PC-9 (cell line): ENCODE measurements at regions not wholly inside any gene's neighbourhood (a gene's known extent, or its start where the extent isn't known, plus 50 kb on each side); places are given as distances from the start of the nearest gene placed in this dataset.
A peak's percentile ranks its signal among the peaks of the same experiment; 100 is the strongest.

Experiments
- BruUV-seq: library from RNA; stranded (reverse); fragments of 400-500 nt; replicated peaks from 2 replicates; lab custom pipeline; 2021; lab: Mats Ljungman, UMichigan
- CTCF ChIA-PET: fragments of 300-600 bp; sonication (Branson Sonifier 250); formaldehyde crosslinking; loops from one replicate; lab custom pipeline; 2022; ENCODE audit warnings: antibody characterized with exemption; lab: Charles Lee
- POLR2A ChIA-PET: fragments of 300-600 bp; sonication (Branson Sonifier 250); formaldehyde crosslinking; loops from one replicate; lab custom pipeline; 2022; ENCODE audit warnings: antibody characterized with exemption; ENCODE audit not compliant: unreplicated experiment; lab: Charles Lee
- DNase-seq, 2 experiments: peaks; one replicate each; pipeline versions ENCODE4 v3.0.0 to v3.0.0-alpha.2; 2015 to 2022; ENCODE audit warnings: mixed read lengths in 1 of 2
- H2AFZ ChIP-seq: fragments of 200-600 bp; sonication (generic); 2 replicates; pipeline ENCODE4 v1.8.1; 2017; ENCODE audit warnings: antibody characterized with exemption
- H3F3A ChIP-seq: fragments of 200-600 bp; sonication (generic); 2 replicates; pipeline ENCODE4 v1.8.1; 2017; ENCODE audit warnings: antibody characterized with exemption, mild to moderate bottlenecking, low read depth; ENCODE audit not compliant: insufficient read depth
- H3K27ac ChIP-seq: fragments of 200-600 bp; sonication (generic); 2 replicates; pipeline ENCODE4 v1.6.1; 2016; ENCODE audit warnings: mixed run types
- H3K27me3 ChIP-seq: fragments of 200-600 bp; sonication (generic); 2 replicates; pipeline ENCODE4 v1.6.1; 2016; ENCODE audit warnings: low read depth, mixed run types; ENCODE audit not compliant: insufficient read depth
- H3K36me3 ChIP-seq: fragments of 200-600 bp; sonication (generic); 2 replicates; pipeline ENCODE4 v1.6.1; 2016; ENCODE audit warnings: low read depth, mixed run types
- H3K4me1 ChIP-seq: fragments of 200-600 bp; sonication (generic); replicated peaks from 2 replicates; pipeline ENCODE4 v1.6.1; 2016; ENCODE audit warnings: mixed run types; ENCODE audit not compliant: insufficient read depth
- H3K4me2 ChIP-seq: fragments of 200-600 bp; sonication (generic); 2 replicates; pipeline ENCODE4 v1.6.1; 2017; ENCODE audit warnings: mixed run types
- H3K4me3 ChIP-seq: fragments of 200-600 bp; sonication (generic); 2 replicates; pipeline ENCODE4 v1.6.1; 2016; ENCODE audit warnings: mixed run types
- H3K79me2 ChIP-seq: fragments of 200-600 bp; sonication (generic); 2 replicates; pipeline ENCODE4 v1.6.1; 2017; ENCODE audit warnings: low read depth, mixed run types
- H3K9me2 ChIP-seq: fragments of 200-600 bp; sonication (generic); 2 replicates; pipeline ENCODE4 v1.8.1; 2017; ENCODE audit warnings: mild to moderate bottlenecking; ENCODE audit not compliant: insufficient read depth
- H3K9me3 ChIP-seq: fragments of 200-600 bp; sonication (generic); 2 replicates; pipeline ENCODE4 v1.8.1; 2016; ENCODE audit warnings: low read depth; ENCODE audit not compliant: insufficient read depth
- H4K20me1 ChIP-seq: fragments of 200-600 bp; sonication (generic); 2 replicates; pipeline ENCODE4 v1.8.1; 2017; ENCODE audit not compliant: insufficient read depth
- CTCF ChIP-seq: fragments of 200-600 bp; sonication (generic); conservative IDR thresholded peaks from 2 replicates; pipeline ENCODE4 v1.6.1; 2017; ENCODE audit warnings: mixed run types, antibody characterized with exemption, mild to moderate bottlenecking, moderate library complexity
- EZH2 ChIP-seq: fragments of 200-600 bp; sonication (generic); IDR thresholded peaks from 2 replicates; pipeline ENCODE4 v1.8.0; 2017; ENCODE audit warnings: antibody characterized with exemption, low read depth
- intact Hi-C: fragments of 100-400 bp; cut with micrococcal nuclease; formaldehyde crosslinking; loops from one replicate; pipeline ENCODE4 v1.10.0; 2022; ENCODE audit not compliant: unreplicated experiment

GRCh38 chr5:82794876-82795275 is 282.3 kb downstream of the TMEM167A start:
- Histone ChIP-seq H3K79me2 (no peaks in the 10 kb centered on the region), H4K20me1 (no peaks in the 10 kb centered on the region), H2AFZ (no peak overlapping the region), H3K4me1 (no peaks in the 10 kb centered on the region), H3K4me3 (no peak overlapping the region), H3K9me3 (no peaks in the 10 kb centered on the region), H3K27ac (no peak overlapping the region), H3F3A (no peaks in the 10 kb centered on the region), H3K36me3 (no peaks in the 10 kb centered on the region), H3K4me2 (no peak overlapping the region), H3K9me2 (no peaks in the 10 kb centered on the region), H3K27me3 (no peaks in the 10 kb centered on the region)
- intact Hi-C loops = loop anchor here (5.0 to 10.0 kb wide), 2 partner anchors 150 to 443 kb away; no protein-coding TSS in a partner anchor
- no TSS peak for BruUV-seq
- DNase-seq = no peak
- ChIA-PET CTCF (no interaction called here), POLR2A (no interaction called here)
- TF ChIP-seq CTCF (no peak), EZH2 (no peak)

GRCh38 chr5:82793808-82794419 is 283.3 kb downstream of the TMEM167A start:
- peak in 1 of 2 experiments; percentile 3 for DNase-seq
- Histone ChIP-seq H3K27me3 (no peaks in the 10 kb centered on the region), H3K9me2 (no peaks in the 10 kb centered on the region), H4K20me1 (no peaks in the 10 kb centered on the region), H3K4me1 (no peaks in the 10 kb centered on the region), H3K4me2 (no peak overlapping the region), H2AFZ (no peak overlapping the region), H3K36me3 (no peaks in the 10 kb centered on the region), H3K4me3 (no peak overlapping the region), H3K27ac (no peak overlapping the region), H3K9me3 (no peaks in the 10 kb centered on the region), H3F3A (no peaks in the 10 kb centered on the region), H3K79me2 (no peaks in the 10 kb centered on the region)
- no TSS peak for BruUV-seq
- ChIA-PET POLR2A (no interaction called here), CTCF (no interaction called here)
- intact Hi-C loops = loop anchor here (5.0 to 10.0 kb wide), 2 partner anchors 149 to 442 kb away; no protein-coding TSS in a partner anchor
- TF ChIP-seq CTCF = peak; percentile 78
- no peak for TF ChIP-seq EZH2

GRCh38 chr5:82792096-82792495 is 285.1 kb downstream of the TMEM167A start:
- TF ChIP-seq CTCF (no peak), EZH2 (no peak)
- no peak overlapping the region for H3K4me2 ChIP-seq
- ChIA-PET POLR2A (no interaction called here), CTCF (no interaction called here)
- no peak overlapping the region for H3K4me3 ChIP-seq
- no peaks in the 10 kb centered on the region for H3K4me1 ChIP-seq
- H3K27me3 ChIP-seq = no peaks in the 10 kb centered on the region
- H3K9me2 ChIP-seq = no peaks in the 10 kb centered on the region
- H3K79me2 ChIP-seq = no peaks in the 10 kb centered on the region
- BruUV-seq = no TSS peak
- no peak overlapping the region for H2AFZ ChIP-seq
- H3K9me3 ChIP-seq = no peaks in the 10 kb centered on the region
- no peaks in the 10 kb centered on the region for H4K20me1 ChIP-seq
- H3K27ac ChIP-seq = no peak overlapping the region
- H3F3A ChIP-seq = no peaks in the 10 kb centered on the region
- DNase-seq = no peak
- no peaks in the 10 kb centered on the region for H3K36me3 ChIP-seq
- intact Hi-C loops = loop anchor here (5.0 to 10.0 kb wide), 2 partner anchors 147 to 440 kb away; no protein-coding TSS in a partner anchor
